ENCODE measurements at regions not wholly inside any gene's neighbourhood (a gene's known extent, or its start where the extent isn't known, plus 50 kb on each side); places are given as distances from the start of the nearest gene placed in this dataset.

DNA sequence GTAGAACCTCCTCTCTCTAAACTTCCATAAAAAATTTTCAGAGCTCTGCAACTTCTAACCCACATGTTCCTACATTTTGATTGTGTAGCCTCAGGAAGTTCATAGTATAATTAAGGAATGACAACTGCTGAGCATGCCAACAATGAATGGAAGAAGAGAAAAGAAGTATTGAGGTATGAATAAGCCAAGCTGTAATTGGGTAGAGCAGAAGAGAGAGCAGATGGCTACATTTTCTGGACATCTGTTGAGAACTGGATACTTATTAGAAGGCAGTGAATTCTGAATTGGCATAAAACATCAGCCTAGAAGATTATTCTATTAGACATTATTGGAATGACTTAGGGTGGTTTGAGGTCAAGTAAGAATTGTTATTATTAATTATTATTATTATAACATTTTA is 728.3 kb upstream of the PHF14 start:
- TF ChIP-seq POLR2AphosphoS5 (IDR thresholded peaks at IDR 0.05; ENCODE audit: insufficient read depth in 1 of 2, low read depth in 1 of 2), result no peak
- TF ChIP-seq, protein P1, sequence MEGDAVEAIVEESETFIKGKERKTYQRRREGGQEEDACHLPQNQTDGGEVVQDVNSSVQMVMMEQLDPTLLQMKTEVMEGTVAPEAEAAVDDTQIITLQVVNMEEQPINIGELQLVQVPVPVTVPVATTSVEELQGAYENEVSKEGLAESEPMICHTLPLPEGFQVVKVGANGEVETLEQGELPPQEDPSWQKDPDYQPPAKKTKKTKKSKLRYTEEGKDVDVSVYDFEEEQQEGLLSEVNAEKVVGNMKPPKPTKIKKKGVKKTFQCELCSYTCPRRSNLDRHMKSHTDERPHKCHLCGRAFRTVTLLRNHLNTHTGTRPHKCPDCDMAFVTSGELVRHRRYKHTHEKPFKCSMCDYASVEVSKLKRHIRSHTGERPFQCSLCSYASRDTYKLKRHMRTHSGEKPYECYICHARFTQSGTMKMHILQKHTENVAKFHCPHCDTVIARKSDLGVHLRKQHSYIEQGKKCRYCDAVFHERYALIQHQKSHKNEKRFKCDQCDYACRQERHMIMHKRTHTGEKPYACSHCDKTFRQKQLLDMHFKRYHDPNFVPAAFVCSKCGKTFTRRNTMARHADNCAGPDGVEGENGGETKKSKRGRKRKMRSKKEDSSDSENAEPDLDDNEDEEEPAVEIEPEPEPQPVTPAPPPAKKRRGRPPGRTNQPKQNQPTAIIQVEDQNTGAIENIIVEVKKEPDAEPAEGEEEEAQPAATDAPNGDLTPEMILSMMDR (IDR thresholded peaks at IDR 0.05), result no peak
